ENCODE measurements at regions not wholly inside any gene's neighbourhood (a gene's known extent, or its start where the extent isn't known, plus 50 kb on each side); places are given as distances from the start of the nearest gene placed in this dataset.
A peak's percentile ranks its signal among the peaks of the same experiment; 100 is the strongest.

DNA sequence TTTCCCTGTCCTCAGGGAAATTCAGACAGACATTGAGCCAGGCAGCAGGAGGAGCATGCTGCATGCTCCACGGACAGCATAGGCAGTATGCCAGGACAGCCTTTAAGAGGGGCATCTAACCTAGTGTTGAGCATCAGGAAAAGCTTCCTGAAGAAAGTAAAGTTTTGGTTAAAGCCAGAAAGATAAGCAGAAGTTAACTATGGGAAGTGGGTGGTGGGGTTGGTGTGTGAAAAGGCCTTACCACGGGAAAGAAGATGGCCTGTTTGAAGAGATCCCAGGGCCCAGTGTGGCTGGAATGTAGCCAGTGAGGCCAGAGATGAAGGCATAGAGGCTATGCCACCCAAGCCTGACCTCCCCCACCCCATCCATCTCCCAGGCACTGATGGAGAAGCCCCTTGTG is 102.4 kb upstream of the PLXNA4 start:
- DNase-seq, result no peak
- intact Hi-C loops (cut with DNase I), result no loop called here

DNA sequence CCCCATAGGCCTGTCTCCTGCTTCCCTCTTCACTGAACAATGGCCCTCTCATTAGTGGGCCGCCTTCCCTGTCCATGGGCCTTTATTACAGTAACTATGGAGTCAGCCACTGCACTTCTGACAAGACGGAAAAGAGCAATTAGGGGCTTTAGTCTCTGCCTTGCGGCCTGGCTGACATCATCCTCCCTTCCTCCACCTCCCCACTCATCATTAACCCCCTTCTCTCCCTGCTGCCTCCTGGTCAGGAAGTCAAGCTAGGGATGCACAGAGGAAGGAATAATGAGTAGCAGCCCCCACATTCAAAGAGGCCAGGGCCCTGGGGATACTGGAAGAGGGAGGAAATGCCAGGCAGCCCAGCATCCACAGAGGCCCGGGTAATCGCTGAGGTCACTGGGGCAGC is 101.6 kb upstream of the PLXNA4 start:
- intact Hi-C loops (cut with DNase I), result no loop called here
- no peak for DNase-seq

GRCh38 chr7:132672200-132672990 is 96.1 kb upstream of the PLXNA4 start:
- DNase-seq, result no peak
- intact Hi-C loops (cut with DNase I), result no loop called here

DNA sequence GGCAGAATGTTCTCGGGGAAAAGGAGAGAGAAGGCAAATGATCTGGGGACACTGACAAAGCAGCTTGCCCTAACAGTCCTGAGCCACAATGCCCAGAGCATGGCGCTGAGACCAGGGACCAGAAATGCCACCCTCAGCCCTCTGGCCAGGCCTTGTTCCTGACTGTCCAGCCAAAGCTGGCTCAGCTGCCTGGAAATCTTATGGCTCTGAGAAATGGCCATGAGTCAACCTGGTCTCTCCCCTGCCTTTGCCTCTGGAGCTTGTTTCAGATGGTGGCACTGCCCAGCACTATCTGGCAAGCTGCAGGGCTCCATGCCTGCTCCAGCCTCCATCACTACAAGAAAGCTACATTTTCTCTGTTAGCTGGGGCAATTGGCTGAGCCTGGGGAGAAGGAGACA is 90.5 kb upstream of the PLXNA4 start:
- intact Hi-C loops (cut with DNase I), result no loop called here
- DNase-seq, result peak in 3 of 42 donors; percentile 7 to 42 (median 10)

DNA sequence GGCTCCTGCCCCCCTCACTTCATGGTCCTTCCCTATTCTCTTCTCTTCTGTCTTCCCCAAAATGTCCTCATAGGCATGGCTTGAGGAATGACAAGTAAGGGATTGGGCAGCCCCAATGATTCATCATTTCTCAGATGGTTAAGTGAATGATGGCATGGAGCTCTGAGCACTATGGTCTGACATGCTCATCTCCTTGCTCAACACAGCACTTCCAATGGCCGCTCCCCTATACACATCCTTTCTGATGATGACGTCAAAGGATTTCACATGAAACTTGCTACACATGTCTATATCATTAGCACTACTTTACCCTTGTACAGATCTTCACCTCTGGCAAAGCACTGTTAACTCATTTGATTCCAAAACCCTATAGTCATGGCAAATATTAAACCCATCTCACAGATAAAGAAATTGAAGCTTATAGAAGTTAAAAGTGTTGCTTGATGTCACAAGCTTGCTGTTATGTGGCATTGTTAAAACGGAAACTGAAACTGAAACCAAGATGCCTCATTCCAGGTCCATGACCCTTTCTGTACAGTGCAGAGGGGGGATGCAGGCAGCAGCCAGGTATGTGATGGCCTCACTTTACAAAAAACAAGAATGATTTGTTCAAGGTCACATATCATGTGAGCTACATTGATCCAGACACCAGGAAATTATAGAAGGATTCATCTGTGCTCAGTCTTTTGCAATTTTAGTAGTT is 90.0 kb upstream of the PLXNA4 start:
- intact Hi-C loops (cut with DNase I), result no loop called here

GRCh38 chr7:132656846-132657776 is 80.8 kb upstream of the PLXNA4 start:
- intact Hi-C loops (cut with DNase I), result no loop called here
- peak in 1 of 42 donors; percentile 46 for DNase-seq

More for the DNA sequence above, 90.0 kb upstream of the PLXNA4 start:
- no peak for DNase-seq

DNA sequence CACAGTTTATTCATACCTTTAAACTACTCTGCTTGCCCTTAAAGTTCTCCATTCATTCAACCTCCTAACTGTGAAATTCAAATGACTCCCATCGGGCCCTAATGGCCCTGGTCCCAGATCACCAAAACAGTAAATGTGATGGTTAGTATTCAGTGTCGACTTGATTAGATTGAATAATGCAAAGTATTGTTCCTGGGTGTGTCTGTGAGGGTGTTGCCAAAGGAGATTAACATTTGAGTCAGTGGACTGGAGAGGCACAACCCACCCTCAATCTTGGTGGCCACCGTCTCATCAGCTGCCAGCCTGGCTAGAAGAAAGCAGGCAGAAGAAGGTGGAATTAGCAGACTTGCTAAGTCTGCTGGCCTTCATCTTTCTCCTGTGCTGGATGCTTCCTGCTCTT is 80.1 kb upstream of the PLXNA4 start:
- DNase-seq, result no peak
- intact Hi-C loops (cut with DNase I), result no loop called here

DNA sequence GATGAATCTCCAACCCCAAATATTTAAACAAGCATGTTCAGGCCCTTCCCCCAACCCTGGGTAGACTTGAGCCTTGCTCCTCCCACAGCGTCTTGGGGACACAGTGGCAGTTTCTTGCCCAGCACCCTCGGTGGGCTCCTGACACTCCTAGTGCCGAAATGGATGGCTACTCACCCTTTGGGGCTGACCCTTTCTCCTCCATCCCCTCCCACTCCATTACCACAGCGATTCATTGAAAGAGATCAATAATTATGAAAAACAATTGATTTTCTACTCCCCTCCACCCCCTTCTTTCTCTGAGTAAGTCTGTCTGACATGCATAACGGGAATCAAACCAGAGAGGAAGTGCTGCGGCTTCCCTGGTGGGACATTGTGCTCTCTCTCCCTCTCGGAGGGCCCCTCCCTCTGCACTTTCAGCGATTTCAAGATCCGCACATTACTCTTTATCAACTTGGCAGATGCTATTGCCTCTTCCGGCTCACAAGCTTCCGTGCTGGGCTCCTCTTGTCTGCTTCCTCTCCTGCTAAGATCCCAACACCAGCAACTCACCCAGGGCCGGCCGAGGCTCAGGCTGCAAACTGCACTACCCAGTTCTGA is 79.0 kb upstream of the PLXNA4 start:
- peak in 37 of 42 donors; percentile 12 to 63 (median 38) for DNase-seq
- intact Hi-C loops (cut with DNase I), result no loop called here

GRCh38 chr7:132654150-132654549 is 77.9 kb upstream of the PLXNA4 start:
- intact Hi-C loops (cut with DNase I), result no loop called here
- DNase-seq, result no peak

GRCh38 chr7:132653366-132653930 is 77.2 kb upstream of the PLXNA4 start:
- DNase-seq, result peak in 21 of 42 donors; percentile 6 to 71 (median 29)
- intact Hi-C loops (cut with DNase I), result no loop called here

- intact Hi-C loops (cut with DNase I), result no loop called here
- DNase-seq, result no peak
Observed at GRCh38 chr7:132652507-132652906, 76.2 kb upstream of the PLXNA4 start.

DNA sequence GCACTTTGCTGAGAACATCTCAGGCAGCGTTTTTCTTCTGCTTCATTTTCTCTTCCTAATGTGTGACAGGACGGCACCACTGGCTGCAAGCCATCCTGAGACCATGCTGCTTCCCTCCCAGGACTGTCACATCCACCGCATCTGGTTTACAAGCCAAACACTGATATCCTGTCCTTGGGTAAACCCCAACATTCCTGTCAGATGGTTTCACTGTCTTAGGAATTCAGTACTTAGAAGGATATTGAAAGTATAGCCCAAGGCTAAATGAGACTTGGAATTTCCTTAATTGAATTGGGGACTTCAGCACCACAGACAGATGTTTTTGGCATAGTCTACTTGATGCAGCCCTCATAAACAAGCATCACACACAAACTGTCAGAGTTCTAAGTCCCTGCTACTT is 74.2 kb upstream of the PLXNA4 start:
- no peak for DNase-seq
- intact Hi-C loops (cut with DNase I), result no loop called here

DNA sequence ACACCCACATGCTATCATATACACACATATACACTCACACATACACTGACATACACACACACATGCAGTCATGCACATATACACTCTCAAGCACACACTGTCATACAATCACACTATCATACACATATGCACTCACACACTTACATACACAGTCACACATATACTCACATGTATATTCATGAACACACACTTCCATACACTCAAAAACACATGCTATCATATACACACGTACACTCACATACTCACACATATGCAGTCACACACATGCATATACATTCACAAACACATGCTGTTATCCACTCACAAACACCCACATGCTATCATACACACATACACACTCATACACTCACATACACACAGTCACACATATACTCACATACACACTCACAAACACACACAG is 71.0 kb upstream of the PLXNA4 start:
- no peak for DNase-seq
- intact Hi-C loops (cut with DNase I), result no loop called here

DNA sequence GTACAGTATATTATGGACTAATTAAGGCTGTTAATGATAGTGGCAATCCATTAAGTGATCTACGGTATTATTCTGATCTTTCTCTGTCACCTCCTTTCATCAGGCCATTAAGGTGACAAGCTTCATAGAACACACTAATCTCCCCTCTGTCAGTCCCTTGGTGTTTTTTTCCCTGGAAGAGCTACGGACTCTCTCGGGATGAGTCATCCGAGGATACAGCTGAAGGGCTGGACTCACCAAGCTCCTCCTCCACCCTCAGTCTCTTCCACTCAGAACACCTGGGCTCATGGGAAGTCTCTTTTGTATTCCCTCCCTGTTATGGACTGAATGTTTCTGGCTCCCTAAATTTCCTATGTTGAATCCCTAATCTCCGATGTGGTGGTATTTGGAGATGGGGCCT is 69.8 kb upstream of the PLXNA4 start:
- no peak for DNase-seq
- intact Hi-C loops (cut with DNase I), result no loop called here

- no peak for DNase-seq
Observed at GRCh38 chr7:132643302-132643701, 67.0 kb upstream of the PLXNA4 start.

GRCh38 chr7:132641238-132641637 is 65.0 kb upstream of the PLXNA4 start:
- intact Hi-C loops (cut with DNase I), result no loop called here

More at GRCh38 chr7:132643302-132643701, 67.0 kb upstream of the PLXNA4 start:
- intact Hi-C loops (cut with DNase I), result no loop called here

DNA sequence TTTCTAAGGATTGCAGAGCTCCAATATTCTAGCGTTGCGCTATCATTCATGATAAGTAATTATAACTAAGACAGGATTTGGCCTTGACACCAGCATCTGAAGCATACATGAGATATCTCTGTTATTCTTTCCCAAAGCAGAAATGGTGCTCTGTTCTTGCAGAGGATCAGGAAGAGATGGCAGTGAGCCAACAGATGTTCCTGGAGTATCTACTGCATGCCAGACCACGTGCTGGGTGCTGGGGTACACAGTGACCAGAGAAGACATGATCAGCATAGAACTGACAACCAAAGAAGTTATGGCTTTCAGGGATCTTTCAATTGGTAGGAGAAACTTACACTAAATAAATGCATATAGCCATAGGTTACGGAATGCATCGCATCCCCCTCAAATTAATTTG is 63.7 kb upstream of the PLXNA4 start:
- intact Hi-C loops (cut with DNase I), result no loop called here
- DNase-seq, result no peak

More at GRCh38 chr7:132641238-132641637, 65.0 kb upstream of the PLXNA4 start:
- DNase-seq, result no peak

- DNase-seq, result no peak
Observed at GRCh38 chr7:132638000-132638399, 61.7 kb upstream of the PLXNA4 start.

GRCh38 chr7:132636581-132636980 is 60.3 kb upstream of the PLXNA4 start:
- DNase-seq, result no peak
- intact Hi-C loops (cut with DNase I), result no loop called here

More at GRCh38 chr7:132638000-132638399, 61.7 kb upstream of the PLXNA4 start:
- intact Hi-C loops (cut with DNase I), result no loop called here

All from head of caudate nucleus (tissue), 42 donors.